Uterus (tissue), 3 donors: ENCODE measurements at regions not wholly inside any gene's neighbourhood (a gene's known extent, or its start where the extent isn't known, plus 50 kb on each side); places are given as distances from the start of the nearest gene placed in this dataset.
"Not testable (repeated sequence)": the region's sequence is repeated elsewhere in the genome, so short reads cannot be mapped to it uniquely, and the experiment has no call there.

Experiments used
- DNase-seq, 2 donors: peaks; one replicate each; pipeline ENCODE4 v3.0.0-alpha.2; 2019 to 2020
- H3K27ac ChIP-seq, 2 donors: fragments of 200-600 bp; sonication (generic); 1 replicate in 1 of 2; 2 replicates in 1 of 2; pipeline ENCODE4 v1.5.1; 2016 to 2018
- H3K27me3 ChIP-seq, 2 donors: fragments of 200-600 bp; sonication (generic); one replicate each; pipeline ENCODE4 v1.5.1; 2018 to 2019; ENCODE audit warnings: control low read depth in 1 of 2
- H3K36me3 ChIP-seq, 2 donors: fragments of 200-600 bp; sonication (generic); one replicate each; pipeline ENCODE4 v1.5.1; 2019; ENCODE audit warnings: control low read depth in 1 of 2
- H3K4me1 ChIP-seq, 2 donors: fragments of 200-600 bp; sonication (generic); one replicate each; pipeline ENCODE4 v1.5.1; 2018 to 2019; ENCODE audit warnings: control low read depth in 1 of 2
- H3K4me3 ChIP-seq, 2 donors: fragments of 200-600 bp; sonication (generic); 1 replicate in 1 of 2; 2 replicates in 1 of 2; pipeline ENCODE4 v1.5.1; 2018 to 2019; ENCODE audit warnings: mild to moderate bottlenecking in 1 of 2
- H3K9me3 ChIP-seq, 2 donors: fragments of 200-600 bp; sonication (generic); one replicate each; pipeline ENCODE4 v1.5.1; 2019; ENCODE audit warnings: control low read depth in 1 of 2
- POLR2A ChIP-seq, 2 donors: fragments of 450-650 bp; IDR thresholded peaks; one replicate each; pipeline ENCODE4 v1.6.1; 2016; ENCODE audit warnings: antibody characterized with exemption in 2 of 2, mild to moderate bottlenecking in 1 of 2, moderate library complexity in 1 of 2
- intact Hi-C: fragments of 100-400 bp; cut with DNase I; formaldehyde crosslinking; loops from one replicate; pipeline ENCODE4 v1.15.1; 2023; ENCODE audit warnings: low total_unique reads
- TF ChIP-seq, protein P1 (sequence below), 4 experiments: fragments of 200-600 bp in 2 of 4; fragments of 450-650 bp in 2 of 4; sonication (generic) in 2 of 4; IDR thresholded peaks; one replicate each; pipeline ENCODE4 v1.5.1; 2016 to 2019; ENCODE audit warnings: antibody characterized with exemption in 4 of 4, mild to moderate bottlenecking in 2 of 4, moderate library complexity in 1 of 4
- donor health status: DM: yes; HTN: yes; CAD: no.

DNA sequence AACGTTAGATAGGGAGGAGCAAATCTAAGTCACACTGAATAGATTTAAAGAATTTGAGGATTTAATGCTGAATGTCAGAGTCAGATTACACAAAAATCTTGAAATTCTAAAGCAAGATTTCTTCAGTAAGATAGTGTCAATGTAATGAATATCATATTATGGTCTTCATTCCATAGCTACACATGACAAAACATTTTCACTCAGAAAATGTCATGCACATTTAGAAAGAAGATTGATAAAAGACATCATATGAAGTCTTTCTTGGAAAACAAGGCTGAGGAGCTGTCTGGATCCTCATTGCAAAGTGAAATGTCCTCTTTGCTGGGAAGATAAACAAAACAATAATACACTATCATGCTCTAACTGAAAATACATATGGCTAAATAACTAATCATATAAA is 1006.9 kb downstream of the PCDH7 start:
- H3K4me3 ChIP-seq = no peak overlapping the region
- no peaks in the 10 kb centered on the region for H3K9me3 ChIP-seq
- H3K27ac ChIP-seq = no peak overlapping the region
- no peak for DNase-seq
- intact Hi-C loops = no loop called here
- H3K36me3 ChIP-seq = peaks cover 0 to 5% of the 10 kb centered on the region in 2 donors
- TF ChIP-seq, protein P1, sequence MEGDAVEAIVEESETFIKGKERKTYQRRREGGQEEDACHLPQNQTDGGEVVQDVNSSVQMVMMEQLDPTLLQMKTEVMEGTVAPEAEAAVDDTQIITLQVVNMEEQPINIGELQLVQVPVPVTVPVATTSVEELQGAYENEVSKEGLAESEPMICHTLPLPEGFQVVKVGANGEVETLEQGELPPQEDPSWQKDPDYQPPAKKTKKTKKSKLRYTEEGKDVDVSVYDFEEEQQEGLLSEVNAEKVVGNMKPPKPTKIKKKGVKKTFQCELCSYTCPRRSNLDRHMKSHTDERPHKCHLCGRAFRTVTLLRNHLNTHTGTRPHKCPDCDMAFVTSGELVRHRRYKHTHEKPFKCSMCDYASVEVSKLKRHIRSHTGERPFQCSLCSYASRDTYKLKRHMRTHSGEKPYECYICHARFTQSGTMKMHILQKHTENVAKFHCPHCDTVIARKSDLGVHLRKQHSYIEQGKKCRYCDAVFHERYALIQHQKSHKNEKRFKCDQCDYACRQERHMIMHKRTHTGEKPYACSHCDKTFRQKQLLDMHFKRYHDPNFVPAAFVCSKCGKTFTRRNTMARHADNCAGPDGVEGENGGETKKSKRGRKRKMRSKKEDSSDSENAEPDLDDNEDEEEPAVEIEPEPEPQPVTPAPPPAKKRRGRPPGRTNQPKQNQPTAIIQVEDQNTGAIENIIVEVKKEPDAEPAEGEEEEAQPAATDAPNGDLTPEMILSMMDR (IDR thresholded peaks at IDR 0.05) = no peak
- no peak for TF ChIP-seq POLR2A (IDR thresholded peaks at IDR 0.05)
- H3K4me1 ChIP-seq = no peaks in the 10 kb centered on the region
- no peaks in the 10 kb centered on the region for H3K27me3 ChIP-seq

DNA sequence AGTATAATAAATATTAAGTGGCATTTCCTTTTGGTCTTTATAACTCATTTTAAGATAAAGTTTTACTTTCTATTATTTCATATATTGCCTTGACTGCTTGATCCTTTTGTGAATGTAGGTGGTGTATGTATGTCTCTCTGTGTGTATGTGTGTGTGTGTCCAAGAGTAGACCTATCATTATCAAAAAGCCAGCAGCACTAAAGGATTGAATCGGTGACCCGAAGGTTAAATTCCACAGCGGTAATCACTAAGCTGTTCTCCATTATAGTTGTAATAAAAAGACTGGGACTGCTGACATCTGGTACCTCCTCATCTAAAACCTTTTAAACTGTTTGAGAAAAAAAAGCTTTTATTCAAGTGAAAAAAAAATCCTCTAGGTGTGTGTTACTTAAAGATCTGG is 1014.8 kb downstream of the PCDH7 start:
- intact Hi-C loops = no loop called here
- TF ChIP-seq POLR2A (IDR thresholded peaks at IDR 0.05) = no peak
- TF ChIP-seq, protein P1 (IDR thresholded peaks at IDR 0.05) = no peak
- Histone ChIP-seq H3K4me1 (no peaks in the 10 kb centered on the region), H3K27ac (no peak overlapping the region), H3K27me3 (no peaks in the 10 kb centered on the region), H3K4me3 (no peak overlapping the region), H3K9me3 (no peaks in the 10 kb centered on the region), H3K36me3 (no peaks in the 10 kb centered on the region)
- DNase-seq = no peak

DNA sequence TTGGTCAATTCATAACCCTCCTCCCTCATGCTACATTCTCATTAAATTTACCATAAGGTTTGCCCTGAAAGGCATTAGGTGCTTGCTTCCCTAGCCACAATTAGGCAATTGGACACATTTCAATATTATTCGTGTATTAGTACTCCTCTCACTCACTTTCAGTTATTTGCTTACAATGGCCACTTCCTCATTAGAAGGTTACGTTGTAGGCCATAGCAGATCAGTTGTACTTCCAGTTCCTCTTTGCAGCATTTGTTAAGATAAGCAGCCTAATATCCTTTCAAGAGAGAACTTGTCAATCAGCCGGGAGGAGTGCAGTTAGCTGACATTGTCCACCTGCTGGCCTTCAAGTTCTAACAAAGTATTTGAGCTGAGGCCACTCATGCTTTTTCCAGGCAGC is 1017.2 kb downstream of the PCDH7 start:
- Histone ChIP-seq H3K27me3 (no peaks in the 10 kb centered on the region), H3K4me1 (no peaks in the 10 kb centered on the region), H3K36me3 (no peaks in the 10 kb centered on the region), H3K27ac (no peak overlapping the region), H3K4me3 (no peak overlapping the region), H3K9me3 (no peaks in the 10 kb centered on the region)
- intact Hi-C loops = no loop called here
- DNase-seq = no peak
- TF ChIP-seq POLR2A (IDR thresholded peaks at IDR 0.05) = no peak
- TF ChIP-seq, protein P1 (IDR thresholded peaks at IDR 0.05) = no peak

DNA sequence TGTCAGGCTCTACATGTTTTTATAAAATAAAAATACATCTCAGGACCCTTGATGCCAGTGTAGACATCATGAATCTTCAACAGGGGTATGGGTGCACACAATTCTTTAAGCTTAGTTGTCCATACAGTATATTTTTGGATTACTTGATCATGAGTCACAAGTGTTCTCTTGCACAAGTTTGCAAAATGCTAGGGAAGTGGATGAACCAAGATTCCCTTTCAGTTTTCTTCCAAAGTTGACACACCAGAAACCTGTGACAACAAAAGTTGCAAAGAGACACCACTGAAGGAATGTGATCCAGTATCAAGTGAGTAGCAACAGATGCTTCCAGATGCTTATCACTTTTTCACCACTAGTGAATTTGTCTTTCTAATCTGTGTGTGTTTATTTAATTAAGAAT is 1021.2 kb downstream of the PCDH7 start:
- Histone ChIP-seq H3K4me3 (no peak overlapping the region), H3K4me1 (no peaks in the 10 kb centered on the region), H3K36me3 (no peaks in the 10 kb centered on the region), H3K27ac (no peak overlapping the region), H3K9me3 (no peaks in the 10 kb centered on the region), H3K27me3 (no peaks in the 10 kb centered on the region)
- no peak for DNase-seq
- TF ChIP-seq, protein P1 (IDR thresholded peaks at IDR 0.05) = no peak
- no peak for TF ChIP-seq POLR2A (IDR thresholded peaks at IDR 0.05)
- intact Hi-C loops = no loop called here

DNA sequence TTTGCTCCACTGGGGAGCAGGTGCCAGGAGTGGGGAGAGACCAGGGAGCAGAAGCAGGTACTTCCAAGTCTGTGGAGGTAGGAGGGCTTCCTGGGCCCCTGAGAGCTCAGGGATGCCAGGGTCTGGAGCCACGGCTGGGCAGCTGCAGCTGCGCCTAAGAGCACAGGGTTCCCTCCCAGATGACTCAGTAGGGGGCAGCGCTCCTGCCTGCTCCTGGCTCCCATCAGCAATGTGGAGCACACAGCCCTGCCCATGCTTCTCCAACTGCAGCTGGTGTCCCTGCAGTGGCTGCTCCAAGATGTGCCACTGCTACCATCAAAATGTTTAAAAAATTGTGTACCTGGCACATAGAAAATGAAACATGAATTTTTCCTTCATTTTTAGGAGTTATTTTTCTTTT is 1028.2 kb downstream of the PCDH7 start:
- Histone ChIP-seq H3K4me1 (no peaks in the 10 kb centered on the region), H3K36me3 (no peaks in the 10 kb centered on the region), H3K9me3 (no peaks in the 10 kb centered on the region), H3K4me3 (no peak overlapping the region), H3K27me3 (no peaks in the 10 kb centered on the region), H3K27ac (no peak overlapping the region)
- DNase-seq = no peak
- intact Hi-C loops = no loop called here
- TF ChIP-seq, protein P1 (IDR thresholded peaks at IDR 0.05) = no peak

DNA sequence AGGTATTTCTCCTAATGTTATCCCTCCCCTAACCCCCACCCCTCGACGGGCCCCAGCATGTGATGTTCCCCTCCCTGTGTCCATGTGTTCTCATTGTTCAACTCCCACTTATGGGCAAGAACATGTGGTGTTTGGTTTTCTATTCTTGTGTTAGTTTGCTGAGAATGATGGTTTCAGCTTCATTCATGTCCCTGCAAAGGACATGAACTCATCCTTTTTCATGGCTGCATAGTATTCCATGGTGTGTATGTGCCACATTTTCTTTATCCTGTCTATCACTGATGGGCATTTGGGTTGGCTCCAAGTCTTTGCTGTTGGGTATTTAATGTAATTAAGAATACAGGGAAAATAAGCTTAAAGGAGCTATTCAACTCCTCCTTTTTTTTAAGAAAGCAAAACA is 1030.4 kb downstream of the PCDH7 start:
- H3K4me3 ChIP-seq, intact Hi-C loops, H3K4me1 ChIP-seq, H3K27me3 ChIP-seq, H3K27ac ChIP-seq, DNase-seq, H3K36me3 ChIP-seq, H3K9me3 ChIP-seq: not testable (repeated sequence)
